Activated T-helper 17 cell treated with anti-CD3 and anti-CD28 coated beads, Interleukin-2, amount 50 U/mL, for 72 hours (primary cell): ENCODE measurements at regions not wholly inside any gene's neighbourhood (a gene's known extent, or its start where the extent isn't known, plus 50 kb on each side); places are given as distances from the start of the nearest gene placed in this dataset.

Experiments
- ATAC-seq: fragments of 150-1000 bp; cut with Tn5 transposase; replicated peaks from 2 replicates; pipeline ENCODE4 v1.10.0; 2021; ENCODE audit warnings: mild to moderate bottlenecking, moderate library complexity
- H3K27ac Mint-ChIP-seq: one replicate; pipeline ENCODE4 v1.8.0; 2022; ENCODE audit warnings: mixed read lengths
- H3K27me3 Mint-ChIP-seq: one replicate; pipeline ENCODE4 v1.8.0; 2022; ENCODE audit warnings: mixed read lengths
- H3K36me3 Mint-ChIP-seq: one replicate; pipeline ENCODE4 v1.8.0; 2022; ENCODE audit warnings: low read depth, mild to moderate bottlenecking, mixed read lengths
- H3K4me1 Mint-ChIP-seq: one replicate; pipeline ENCODE4 v1.8.0; 2022; ENCODE audit warnings: mixed read lengths
- H3K4me3 Mint-ChIP-seq: one replicate; pipeline ENCODE4 v1.8.0; 2022; ENCODE audit warnings: mild to moderate bottlenecking, mixed read lengths
- H3K9me3 Mint-ChIP-seq: one replicate; pipeline ENCODE4 v1.8.0; 2022; ENCODE audit warnings: mixed read lengths

- Mint-ChIP-seq H3K36me3 (no peaks in the 10 kb centered on the region), H3K27ac (no peak overlapping the region), H3K4me1 (no peaks in the 10 kb centered on the region)
These were observed 115.5 kb downstream of the PAPOLA start for GRCh38 chr14:96617635-96618034.

GRCh38 chr14:96622926-96623325, 120.7 kb downstream of the PAPOLA start:
- H3K27me3 Mint-ChIP-seq = peaks cover 19% of the 10 kb centered on the region
- no peaks in the 10 kb centered on the region for H3K4me1 Mint-ChIP-seq
- no peak overlapping the region for H3K4me3 Mint-ChIP-seq
- no peak overlapping the region for H3K27ac Mint-ChIP-seq
- H3K9me3 Mint-ChIP-seq = no peaks in the 10 kb centered on the region
- no peak for ATAC-seq
- H3K36me3 Mint-ChIP-seq = no peaks in the 10 kb centered on the region

More at GRCh38 chr14:96617635-96618034, 115.5 kb downstream of the PAPOLA start:
- no peak for ATAC-seq
- H3K9me3 Mint-ChIP-seq = no peaks in the 10 kb centered on the region
- no peak overlapping the region for H3K4me3 Mint-ChIP-seq
- peaks cover 25% of the 10 kb centered on the region for H3K27me3 Mint-ChIP-seq

- H3K36me3 Mint-ChIP-seq = no peaks in the 10 kb centered on the region
- H3K27me3 Mint-ChIP-seq = peaks cover 16% of the 10 kb centered on the region
- no peak overlapping the region for H3K4me3 Mint-ChIP-seq
- no peak for ATAC-seq
- no peak overlapping the region for H3K27ac Mint-ChIP-seq
- no peaks in the 10 kb centered on the region for H3K9me3 Mint-ChIP-seq
- no peaks in the 10 kb centered on the region for H3K4me1 Mint-ChIP-seq
These were observed 121.7 kb downstream of the PAPOLA start for GRCh38 chr14:96623676-96624484.

GRCh38 chr14:96624661-96625425, 122.7 kb downstream of the PAPOLA start:
- Mint-ChIP-seq H3K9me3 (no peaks in the 10 kb centered on the region), H3K27me3 (peaks cover 16% of the 10 kb centered on the region), H3K36me3 (no peaks in the 10 kb centered on the region), H3K4me3 (no peak overlapping the region), H3K4me1 (no peaks in the 10 kb centered on the region), H3K27ac (no peak overlapping the region)
- no peak for ATAC-seq

- no peak for ATAC-seq
- Mint-ChIP-seq H3K9me3 (no peaks in the 10 kb centered on the region), H3K4me1 (no peaks in the 10 kb centered on the region), H3K4me3 (no peak overlapping the region), H3K27ac (no peak overlapping the region), H3K27me3 (peaks cover 16% of the 10 kb centered on the region), H3K36me3 (no peaks in the 10 kb centered on the region)
These were observed 123.3 kb downstream of the PAPOLA start for GRCh38 chr14:96625426-96625985.

GRCh38 chr14:96626121-96626768, 124.1 kb downstream of the PAPOLA start:
- H3K4me1 Mint-ChIP-seq = no peaks in the 10 kb centered on the region
- no peak overlapping the region for H3K4me3 Mint-ChIP-seq
- no peaks in the 10 kb centered on the region for H3K36me3 Mint-ChIP-seq
- H3K9me3 Mint-ChIP-seq = no peaks in the 10 kb centered on the region
- H3K27me3 Mint-ChIP-seq = peaks cover 15% of the 10 kb centered on the region
- H3K27ac Mint-ChIP-seq = no peak overlapping the region
- no peak for ATAC-seq

- Mint-ChIP-seq H3K4me1 (no peaks in the 10 kb centered on the region), H3K27me3 (peaks cover 13% of the 10 kb centered on the region), H3K27ac (no peak overlapping the region), H3K36me3 (no peaks in the 10 kb centered on the region), H3K9me3 (no peaks in the 10 kb centered on the region), H3K4me3 (no peak overlapping the region)
- ATAC-seq = peak; percentile 64
These were observed 124.7 kb downstream of the PAPOLA start for GRCh38 chr14:96626916-96627315.

- no peak overlapping the region for H3K4me3 Mint-ChIP-seq
- H3K9me3 Mint-ChIP-seq = no peaks in the 10 kb centered on the region
- no peaks in the 10 kb centered on the region for H3K4me1 Mint-ChIP-seq
- no peak for ATAC-seq
- peaks cover 13% of the 10 kb centered on the region for H3K27me3 Mint-ChIP-seq
- no peaks in the 10 kb centered on the region for H3K36me3 Mint-ChIP-seq
- no peak overlapping the region for H3K27ac Mint-ChIP-seq
These were observed 125.2 kb downstream of the PAPOLA start for GRCh38 chr14:96627386-96627785.

- no peak for ATAC-seq
- no peaks in the 10 kb centered on the region for H3K9me3 Mint-ChIP-seq
- H3K27me3 Mint-ChIP-seq = peaks cover 13% of the 10 kb centered on the region
- H3K36me3 Mint-ChIP-seq = no peaks in the 10 kb centered on the region
- H3K4me1 Mint-ChIP-seq = no peaks in the 10 kb centered on the region
- H3K27ac Mint-ChIP-seq = no peak overlapping the region
- H3K4me3 Mint-ChIP-seq = no peak overlapping the region
These were observed 125.9 kb downstream of the PAPOLA start for GRCh38 chr14:96627811-96628775.

GRCh38 chr14:96629082-96629481, 126.9 kb downstream of the PAPOLA start:
- ATAC-seq = no peak
- H3K4me1 Mint-ChIP-seq = no peaks in the 10 kb centered on the region
- H3K9me3 Mint-ChIP-seq = no peaks in the 10 kb centered on the region
- H3K4me3 Mint-ChIP-seq = no peak overlapping the region
- H3K27me3 Mint-ChIP-seq = peaks cover 6% of the 10 kb centered on the region
- no peaks in the 10 kb centered on the region for H3K36me3 Mint-ChIP-seq
- no peak overlapping the region for H3K27ac Mint-ChIP-seq

- H3K27me3 Mint-ChIP-seq = peaks cover 4% of the 10 kb centered on the region
- H3K4me1 Mint-ChIP-seq = no peaks in the 10 kb centered on the region
- no peak overlapping the region for H3K27ac Mint-ChIP-seq
- H3K36me3 Mint-ChIP-seq = no peaks in the 10 kb centered on the region
- no peaks in the 10 kb centered on the region for H3K9me3 Mint-ChIP-seq
- ATAC-seq = no peak
- H3K4me3 Mint-ChIP-seq = no peak overlapping the region
These were observed 127.5 kb downstream of the PAPOLA start for GRCh38 chr14:96629558-96630222.

GRCh38 chr14:96630281-96630680, 128.1 kb downstream of the PAPOLA start:
- H3K9me3 Mint-ChIP-seq = no peaks in the 10 kb centered on the region
- H3K4me3 Mint-ChIP-seq = no peak overlapping the region
- no peak for ATAC-seq
- H3K4me1 Mint-ChIP-seq = no peaks in the 10 kb centered on the region
- H3K27me3 Mint-ChIP-seq = peaks cover 4% of the 10 kb centered on the region
- H3K27ac Mint-ChIP-seq = no peak overlapping the region
- no peaks in the 10 kb centered on the region for H3K36me3 Mint-ChIP-seq

GRCh38 chr14:96631030-96631429, 128.8 kb downstream of the PAPOLA start:
- ATAC-seq = no peak
- Mint-ChIP-seq H3K36me3 (no peaks in the 10 kb centered on the region), H3K4me1 (no peaks in the 10 kb centered on the region), H3K9me3 (no peaks in the 10 kb centered on the region), H3K4me3 (no peak overlapping the region), H3K27ac (no peak overlapping the region), H3K27me3 (peaks cover 3% of the 10 kb centered on the region)
